Iris pigment epithelial cell (primary cell): ENCODE measurements at regions not wholly inside any gene's neighbourhood (a gene's known extent, or its start where the extent isn't known, plus 50 kb on each side); places are given as distances from the start of the nearest gene placed in this dataset.

ENCODE experiments used
- DNase-seq: peaks from one replicate; pipeline ENCODE4 v3.0.0-alpha.2; 2011; ENCODE audit warnings: low read depth

DNA sequence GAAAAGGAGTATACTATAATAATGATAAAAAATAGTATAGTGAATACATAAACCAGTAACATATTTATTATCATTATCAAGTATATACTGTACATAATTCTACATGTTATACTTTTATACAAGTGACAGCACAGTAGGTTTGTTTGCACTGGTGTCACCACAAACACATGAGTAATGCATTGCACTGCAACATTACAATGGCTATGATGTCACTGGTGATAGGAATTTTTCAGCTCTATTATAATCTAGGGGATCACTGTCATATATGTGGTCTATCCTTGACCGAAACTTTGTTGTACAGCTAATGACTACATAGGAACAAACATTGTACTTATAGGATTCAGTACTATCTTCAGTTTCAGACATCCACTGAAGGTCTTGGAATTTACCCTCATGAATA, 165.8 kb upstream of the SYT1 start:
- DNase-seq, result peak; percentile 55

DNA sequence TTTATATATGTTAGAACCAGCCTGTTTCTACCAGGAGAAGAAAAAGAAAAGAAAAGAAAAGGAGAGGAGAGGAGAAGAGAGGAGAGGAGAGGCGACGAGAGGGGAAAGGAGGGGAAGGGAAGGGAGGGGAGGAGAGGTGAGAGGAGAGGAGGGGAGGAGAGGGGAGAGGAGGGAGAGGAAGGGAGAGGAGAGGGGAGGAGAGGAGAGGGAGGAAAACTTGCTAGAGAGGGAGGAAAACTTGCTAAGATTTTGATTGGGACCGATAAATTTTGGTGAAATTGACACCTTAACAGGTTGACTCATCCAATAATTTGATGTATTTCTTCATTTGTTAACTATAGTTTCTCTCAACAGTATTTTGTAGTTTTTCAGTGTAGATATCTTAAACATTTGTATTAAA, 164.0 kb upstream of the SYT1 start:
- no peak for DNase-seq

DNA sequence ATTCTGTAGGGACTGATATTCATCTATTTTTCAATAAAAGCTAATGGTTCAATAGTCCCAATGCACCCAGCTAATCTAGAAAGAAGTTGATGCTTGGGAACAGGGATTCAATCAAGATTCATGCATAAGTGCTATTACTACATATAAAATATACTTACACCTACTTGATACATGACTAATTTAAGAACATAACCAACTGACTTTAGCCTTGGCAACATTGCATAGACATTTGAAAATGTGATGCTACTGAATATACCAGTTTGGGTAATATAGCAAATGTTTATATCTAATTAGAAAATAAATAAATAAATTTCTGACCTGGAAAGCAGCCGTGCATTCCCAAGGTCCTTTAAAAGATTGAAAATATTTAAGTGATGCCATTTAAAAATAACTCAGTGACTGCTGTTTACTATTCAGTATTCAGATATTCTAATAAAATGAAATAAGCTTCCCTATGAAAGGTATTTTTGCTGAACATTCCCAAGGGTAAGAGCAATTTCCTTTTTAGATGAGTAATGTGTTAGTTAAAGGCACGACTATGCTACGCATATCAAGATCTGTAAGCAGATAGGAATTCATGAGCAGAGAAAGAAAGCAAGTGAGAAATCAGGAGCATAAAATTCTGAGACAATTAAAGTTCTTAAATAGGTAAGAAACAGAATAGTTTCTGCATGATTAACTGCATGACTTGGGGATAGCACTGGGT, 160.6 kb upstream of the SYT1 start:
- DNase-seq, result peak; percentile 94

DNA sequence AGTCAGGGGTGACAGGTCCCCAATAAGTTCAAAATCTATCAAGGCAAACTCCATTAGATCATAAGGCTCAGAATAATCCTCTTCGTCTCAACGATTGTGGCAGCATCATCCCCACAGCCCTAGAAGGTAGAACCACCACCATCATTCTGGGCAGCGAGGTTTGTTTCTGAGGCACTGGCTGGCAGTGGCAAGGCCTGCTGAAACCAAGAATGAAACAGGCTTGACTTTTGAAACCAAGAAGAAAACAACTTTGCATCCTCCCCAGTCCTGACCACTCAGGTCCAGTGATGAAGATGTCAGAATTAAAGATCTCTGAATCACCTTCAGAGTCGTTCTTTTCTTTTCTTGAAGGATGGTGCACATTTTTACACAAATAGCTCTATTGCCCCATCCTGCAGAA, 152.6 kb upstream of the SYT1 start:
- DNase-seq, result no peak

DNA sequence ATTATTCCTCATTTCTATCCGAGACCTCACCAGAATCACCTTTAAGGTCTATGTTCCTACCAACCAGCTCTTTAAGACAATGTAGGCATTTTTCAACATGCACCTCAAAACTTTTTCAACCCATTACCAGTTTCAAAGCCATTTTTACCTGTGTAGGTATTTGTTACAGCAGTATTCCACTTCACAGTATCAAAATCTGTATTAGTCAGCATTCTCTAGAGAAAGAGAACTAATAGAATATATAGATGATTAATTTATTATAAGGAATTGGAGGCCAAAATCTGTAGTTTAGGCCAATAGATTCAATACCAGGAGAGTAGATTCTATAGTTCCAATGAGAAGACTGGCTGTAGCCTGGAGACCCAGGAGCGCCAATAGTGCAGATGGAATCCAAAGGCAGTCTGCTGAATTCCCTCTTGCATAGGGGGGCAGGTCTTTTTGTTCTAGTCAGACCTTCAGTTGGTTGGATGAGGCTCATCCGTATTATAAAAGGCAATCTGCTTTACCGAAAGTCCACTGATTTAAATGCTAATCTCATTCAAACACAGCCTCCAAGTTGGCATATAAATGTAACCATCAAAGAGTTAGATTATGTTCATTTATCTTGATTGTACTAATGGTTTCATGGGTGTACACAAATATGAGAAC, 151.6 kb upstream of the SYT1 start:
- no peak for DNase-seq

DNA sequence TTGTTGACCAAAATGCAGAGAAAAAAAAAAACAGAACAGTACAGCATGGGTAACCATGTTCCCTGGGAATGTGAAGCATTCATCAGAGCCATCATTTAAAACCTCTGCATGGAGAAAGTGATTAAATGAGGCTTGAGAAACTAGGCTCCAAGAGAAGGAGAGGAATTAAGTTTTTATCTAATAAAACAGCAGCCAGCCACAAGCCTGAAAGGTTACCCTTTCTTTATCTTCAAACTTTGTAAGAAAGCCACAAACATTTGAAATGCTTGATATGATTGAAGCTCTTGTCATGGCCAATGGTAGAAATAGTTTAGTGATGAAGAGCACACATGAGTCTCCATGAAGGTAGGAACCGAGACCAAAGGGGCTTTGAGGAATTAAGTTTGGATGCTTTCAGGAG, 144.9 kb upstream of the SYT1 start:
- DNase-seq, result peak; percentile 11

DNA sequence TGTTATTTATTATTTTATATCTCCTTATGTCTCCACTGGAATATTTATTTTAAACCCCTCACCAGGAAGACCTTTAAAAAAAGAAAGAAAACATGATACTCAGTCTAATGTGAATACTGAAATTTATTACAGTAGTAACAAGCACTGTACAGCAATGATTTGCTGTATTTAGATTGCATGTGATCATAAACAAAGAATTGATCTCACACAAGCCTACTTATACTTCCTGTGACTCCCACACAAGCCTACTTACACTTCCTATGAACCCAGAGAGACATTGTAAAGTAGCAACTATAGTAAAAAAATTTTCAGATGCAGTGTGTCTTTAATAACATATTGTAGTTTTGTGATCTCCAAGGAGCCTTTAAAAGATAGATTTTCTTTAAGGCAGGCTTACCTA, 142.7 kb upstream of the SYT1 start:
- no peak for DNase-seq

DNA sequence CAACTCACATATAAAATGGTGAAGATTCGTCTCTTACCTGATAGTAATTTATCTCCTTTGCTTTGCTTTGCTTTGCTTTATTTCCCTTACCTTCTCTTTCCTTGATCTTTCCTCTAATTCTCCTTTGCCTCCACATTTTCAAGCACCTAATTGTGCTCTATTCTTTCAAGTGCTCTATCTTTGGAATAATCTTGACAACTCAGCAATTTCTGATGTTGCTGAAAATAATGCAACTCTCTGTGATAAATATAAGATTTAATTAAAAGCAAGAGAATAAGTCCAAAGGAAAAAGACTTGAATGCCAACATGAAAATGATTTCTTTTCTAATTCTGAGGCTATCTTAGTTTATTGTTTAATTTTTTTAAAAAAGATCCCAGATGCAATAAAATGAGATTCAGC, 139.5 kb upstream of the SYT1 start:
- DNase-seq, result no peak

DNA sequence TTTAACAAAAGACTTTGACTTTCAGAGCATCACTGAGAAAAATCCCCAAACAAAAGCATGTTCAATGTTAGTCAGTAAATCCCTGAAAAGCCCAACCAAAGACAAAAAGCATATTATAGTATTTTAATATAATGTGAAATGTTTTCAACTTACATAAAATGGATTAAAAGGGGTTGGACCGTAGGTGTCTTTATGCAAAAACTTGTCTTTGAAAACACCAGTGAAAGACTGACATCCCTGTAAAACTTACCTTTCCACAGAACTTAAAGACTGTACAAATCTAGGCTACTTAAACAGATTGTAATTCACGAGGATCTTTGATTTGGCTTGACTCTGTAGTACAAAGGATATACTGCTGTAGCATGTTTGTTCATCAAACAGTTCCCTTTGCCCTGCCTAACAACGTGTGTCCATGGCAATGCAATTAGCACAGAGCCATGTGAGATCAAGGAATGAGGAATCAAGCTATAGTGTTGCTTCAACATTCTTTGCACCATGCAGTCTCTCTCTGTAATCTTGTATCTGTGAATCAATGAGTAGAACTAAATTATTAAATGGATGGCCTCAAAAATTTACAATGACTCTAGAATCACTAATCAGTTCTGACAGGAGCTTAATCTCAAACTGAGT, 138.5 kb upstream of the SYT1 start:
- no peak for DNase-seq

DNA sequence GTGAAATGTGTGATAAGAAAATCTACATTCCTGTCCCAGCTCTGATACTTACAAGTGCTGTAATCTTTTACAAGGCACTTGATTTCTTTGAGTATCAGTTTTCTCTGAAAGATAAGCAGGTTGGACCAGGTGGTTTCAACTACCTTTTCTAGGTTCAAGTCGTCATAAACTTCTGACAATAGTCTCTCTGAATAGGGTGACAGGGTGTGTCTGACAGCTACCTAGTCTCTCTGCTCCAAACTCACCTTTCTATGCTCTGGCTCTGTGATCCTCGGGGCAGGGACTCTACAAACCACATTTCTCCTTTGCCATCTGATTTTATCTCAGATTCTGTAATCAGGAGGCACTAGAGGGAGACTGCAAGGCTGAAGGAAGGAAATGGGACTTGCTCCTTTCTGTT, 137.7 kb upstream of the SYT1 start:
- DNase-seq, result no peak

DNA sequence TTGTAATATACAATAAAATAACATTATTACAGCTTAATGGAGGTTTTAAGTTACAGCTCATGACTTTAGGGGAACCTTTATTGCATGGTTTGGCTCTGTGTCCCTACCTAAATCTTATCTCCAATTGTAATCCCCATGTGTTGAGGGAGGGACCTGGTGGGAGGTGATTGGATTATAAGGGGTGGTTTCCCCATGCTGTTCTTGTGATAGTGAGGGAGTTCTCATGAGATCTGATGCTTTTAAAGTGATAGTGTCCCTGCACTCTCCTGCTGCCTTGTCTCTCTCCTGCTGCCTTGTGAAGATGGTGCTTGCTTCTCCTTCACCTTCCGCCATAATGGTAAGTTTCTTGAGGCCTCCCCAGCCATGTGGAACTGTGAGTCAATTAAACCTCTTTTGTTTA, 132.1 kb upstream of the SYT1 start:
- DNase-seq, result no peak

DNA sequence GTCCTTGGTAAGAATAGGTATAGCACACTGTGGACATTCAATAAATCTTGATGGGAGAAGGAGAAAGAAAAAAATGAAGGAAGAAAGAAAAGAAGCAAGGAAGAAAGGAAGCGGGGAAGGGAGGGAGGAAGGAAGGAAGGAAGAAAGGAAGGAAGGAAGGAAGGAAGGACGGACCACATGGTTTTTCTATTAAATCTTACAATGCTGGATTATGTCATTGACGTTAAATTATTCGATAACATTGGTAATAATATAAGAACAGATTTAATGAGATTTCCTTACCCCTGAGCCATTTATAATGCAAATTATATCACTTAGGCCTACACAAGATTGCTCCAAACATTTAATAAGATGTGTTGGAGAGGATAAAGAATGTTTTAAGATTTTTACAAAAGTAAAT, 124.9 kb upstream of the SYT1 start:
- DNase-seq, result no peak

DNA sequence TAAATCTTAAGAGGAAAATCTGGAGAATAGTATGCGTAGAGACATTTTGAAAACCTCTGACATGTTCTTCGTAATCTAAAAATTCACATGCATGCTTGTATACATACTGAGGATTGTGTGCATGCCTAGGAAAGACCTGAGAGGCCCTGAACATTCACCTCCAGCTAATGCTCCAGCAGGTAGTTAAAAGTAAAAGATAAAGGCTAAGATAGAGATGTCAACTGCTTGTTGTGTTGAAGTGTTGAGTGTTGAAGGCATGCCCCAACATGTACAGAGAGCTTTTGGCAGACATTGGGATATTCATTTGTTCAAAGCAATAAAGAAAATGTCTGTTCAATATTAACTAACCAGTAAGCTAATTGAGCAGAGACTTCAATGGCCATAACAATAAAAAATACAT, 118.6 kb upstream of the SYT1 start:
- DNase-seq, result no peak

DNA sequence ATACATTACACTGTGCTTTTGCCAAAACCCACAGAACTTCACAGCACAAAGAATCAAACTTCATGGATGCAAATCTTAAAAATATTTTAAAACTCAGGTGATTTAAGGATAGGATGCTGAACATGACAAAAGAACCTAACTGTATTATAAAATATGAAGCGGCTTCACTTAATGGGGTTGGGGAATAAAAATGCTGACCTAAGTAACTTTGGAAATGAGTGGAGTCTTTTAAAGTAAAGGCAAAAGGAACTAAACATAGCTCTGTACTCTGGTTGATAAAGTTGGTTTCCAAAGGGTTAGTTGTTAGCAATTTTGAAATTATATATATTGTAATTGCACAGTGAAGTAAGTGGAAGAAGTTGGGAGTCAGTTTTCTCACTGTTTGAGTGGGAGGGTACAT, 111.5 kb upstream of the SYT1 start:
- DNase-seq, result no peak

DNA sequence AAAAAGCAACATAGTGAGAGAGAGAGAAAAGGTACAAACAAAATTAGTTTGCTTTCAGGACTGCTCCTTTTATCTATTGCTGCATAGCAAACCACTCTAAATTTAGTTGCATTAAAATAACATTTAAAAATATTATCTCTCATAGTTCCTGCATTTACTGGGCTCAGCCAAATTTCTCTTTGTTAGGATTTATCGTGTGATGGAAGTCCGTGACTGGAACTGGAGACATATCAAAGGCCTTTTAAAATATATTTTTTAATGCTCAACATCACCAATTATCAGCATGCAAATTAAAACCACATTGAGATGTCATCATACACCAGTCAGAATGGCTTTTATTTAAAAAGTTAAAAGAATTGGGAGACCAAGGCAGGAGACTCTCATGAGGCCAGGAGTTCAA, 107.6 kb upstream of the SYT1 start:
- no peak for DNase-seq

DNA sequence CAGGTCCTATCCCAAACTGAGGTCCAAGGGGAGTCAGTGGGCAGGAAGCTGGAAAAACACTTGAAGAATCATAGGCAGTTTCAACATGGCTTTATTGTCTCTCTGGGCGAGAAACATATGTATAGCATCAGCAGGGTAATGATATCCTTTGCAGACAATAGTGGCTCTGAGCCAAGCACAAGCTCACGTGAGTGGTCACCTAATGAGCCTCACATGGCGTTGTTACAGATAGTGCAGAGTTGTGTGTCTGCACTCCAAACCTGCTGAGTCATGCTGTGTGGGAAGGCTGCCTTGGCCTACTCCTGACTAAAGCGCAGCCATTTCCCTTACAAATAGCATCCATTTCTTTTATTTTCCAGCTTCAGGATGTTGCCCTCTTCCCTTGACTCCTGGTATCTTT, 105.2 kb upstream of the SYT1 start:
- peak; percentile 43 for DNase-seq

DNA sequence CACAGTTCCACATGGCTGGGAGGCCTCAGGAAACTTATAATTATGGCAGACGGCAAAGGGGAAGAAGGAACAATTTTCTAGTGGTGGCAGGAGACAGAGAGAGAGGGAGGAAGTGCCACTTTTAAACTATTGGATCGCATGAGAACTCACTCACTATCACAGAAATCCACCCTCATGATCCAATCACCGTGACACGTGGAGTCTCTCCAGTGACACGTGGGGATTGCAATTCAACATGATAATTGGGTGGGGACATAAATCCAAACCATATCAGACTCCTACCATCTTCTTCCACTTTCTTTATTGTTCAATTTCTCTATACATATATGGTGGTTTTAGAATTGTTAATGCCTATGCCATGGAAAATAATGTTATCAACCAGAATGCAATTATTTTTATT, 103.7 kb upstream of the SYT1 start:
- DNase-seq, result no peak

DNA sequence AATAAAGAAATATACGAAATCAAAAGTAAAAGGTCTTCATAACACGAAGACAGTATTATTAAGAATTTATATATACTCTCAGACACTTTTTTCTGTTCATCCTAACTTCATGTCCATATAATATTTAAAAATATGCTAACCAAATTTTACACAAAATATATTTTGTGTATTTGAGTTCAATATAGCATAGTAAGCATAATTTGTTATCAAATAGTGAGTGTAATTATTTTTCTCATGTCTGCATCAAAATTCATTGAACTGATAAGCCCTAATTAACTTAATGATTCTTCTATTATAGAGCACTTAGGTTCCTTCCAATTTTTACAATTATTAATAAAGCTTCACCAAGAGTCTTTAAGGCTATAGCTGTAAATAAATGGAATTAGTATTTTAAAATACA, 99.7 kb upstream of the SYT1 start:
- no peak for DNase-seq

DNA sequence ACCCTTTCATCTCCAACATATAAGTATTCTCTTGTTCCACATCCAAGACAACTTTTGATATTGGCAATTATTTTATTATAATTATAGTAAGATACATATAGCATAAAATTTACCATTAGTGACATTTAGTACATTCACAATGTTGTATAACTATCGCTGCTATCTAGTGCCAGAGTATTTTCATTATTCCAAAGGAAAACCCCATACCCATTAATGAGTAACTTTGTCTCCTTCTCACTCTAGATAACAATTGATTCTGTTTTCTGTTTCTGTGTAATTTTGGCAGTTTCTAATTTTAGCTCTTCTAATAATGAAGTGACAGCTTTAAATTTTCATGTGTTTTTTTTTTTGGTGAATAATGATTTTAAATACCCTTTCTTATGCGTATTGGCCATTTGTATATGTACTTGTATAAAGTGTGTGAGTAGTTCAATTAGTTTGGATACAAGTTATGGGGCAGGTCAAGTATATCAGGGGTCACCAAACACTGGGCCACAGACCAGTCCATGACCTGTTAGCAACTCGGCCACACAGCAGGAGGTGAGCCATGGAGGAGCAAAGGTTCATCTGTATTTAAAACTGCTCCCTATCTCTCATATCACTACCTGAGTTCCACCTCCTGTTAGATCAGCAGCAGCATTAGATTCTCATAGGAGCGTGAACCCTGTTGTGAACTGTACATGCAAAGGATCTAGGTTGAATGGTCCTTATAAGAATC, 97.2 kb upstream of the SYT1 start:
- no peak for DNase-seq

DNA sequence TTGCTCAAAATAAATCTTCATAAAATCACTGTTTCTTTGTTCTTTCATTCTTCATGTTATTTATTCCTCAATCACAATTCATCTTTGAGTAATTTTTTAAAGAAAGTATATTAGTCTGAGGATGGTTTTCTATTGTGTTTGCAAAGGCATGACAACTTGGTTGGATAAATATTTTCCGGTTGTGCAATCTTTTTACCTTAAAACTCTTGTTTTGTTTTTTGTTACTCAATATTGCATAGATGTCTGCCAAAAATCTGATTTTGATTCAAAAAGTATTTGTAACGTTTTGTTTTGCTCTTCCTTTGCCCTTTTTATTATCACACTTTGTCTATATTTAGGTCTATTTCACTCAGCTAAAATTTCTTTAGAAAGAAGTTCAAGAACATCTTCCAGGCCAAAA, 86.2 kb upstream of the SYT1 start:
- DNase-seq, result peak; percentile 32

DNA sequence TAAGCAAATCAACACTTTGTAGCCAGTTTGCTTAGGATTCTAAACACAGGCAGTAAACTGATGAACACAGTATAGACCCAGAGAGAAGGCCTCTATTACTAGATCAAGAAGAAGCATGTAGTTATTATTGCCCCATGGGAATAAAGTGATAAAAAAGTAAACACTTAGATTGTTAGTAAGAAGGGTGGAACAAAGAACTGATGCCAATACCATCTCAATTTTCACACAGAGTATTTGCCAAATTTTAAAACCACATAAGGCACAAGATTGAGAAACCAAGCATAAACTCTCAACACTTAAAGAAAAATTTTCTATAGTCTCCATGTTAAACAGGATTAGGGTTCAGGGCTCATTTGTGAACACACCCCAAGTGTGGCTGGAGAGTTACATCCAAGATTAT, 77.0 kb upstream of the SYT1 start:
- no peak for DNase-seq

DNA sequence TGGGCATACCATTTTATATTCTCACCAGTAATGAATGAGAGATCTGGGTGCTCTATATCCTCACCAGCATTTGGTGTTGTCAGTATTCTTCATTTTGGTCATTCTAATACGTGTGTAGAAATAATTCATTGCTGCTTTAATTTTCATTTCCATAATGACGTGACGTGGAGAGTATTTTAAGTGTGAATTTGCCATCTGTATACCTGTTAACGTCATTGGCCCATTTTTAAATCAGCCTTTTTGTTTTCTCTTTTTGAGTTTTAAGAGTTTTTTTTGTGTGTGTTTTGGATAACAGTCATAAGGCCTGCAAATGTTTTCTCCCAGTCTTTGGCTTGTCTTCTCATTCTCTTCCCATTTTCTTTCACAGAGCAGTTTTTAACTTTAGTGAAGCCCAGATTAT, 74.4 kb upstream of the SYT1 start:
- no peak for DNase-seq

DNA sequence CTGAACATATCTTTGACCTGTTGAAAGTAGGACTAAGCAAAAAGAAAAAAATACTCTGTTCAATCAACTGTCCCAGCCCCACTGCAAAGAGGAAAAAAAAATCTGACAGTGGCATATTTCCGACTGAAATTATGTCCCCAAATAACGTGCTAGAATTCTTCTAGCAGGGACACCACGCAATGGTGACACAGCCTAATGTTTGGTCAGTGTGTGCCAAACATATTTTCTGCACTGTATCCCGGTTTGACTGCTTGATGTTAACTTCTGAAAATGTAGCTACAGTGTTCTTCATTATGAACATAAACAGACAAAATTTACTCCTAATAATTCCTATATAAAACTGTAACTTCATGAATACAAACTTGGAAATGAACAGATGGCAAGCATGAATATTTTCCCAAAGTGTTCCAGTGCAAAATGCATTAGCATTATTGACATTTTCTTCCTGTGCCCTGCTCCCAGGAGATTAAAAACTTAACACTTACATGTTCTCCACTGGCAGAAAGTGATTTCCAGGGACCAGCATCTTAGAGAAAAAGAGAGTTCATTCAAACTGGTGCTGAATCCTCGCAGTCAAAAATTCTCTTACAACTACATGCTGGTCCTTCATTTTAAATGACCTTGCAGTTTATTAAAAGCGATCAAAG, 72.4 kb upstream of the SYT1 start:
- DNase-seq, result no peak
